Natural killer cell (primary cell): ENCODE measurements at regions not wholly inside any gene's neighbourhood (a gene's known extent, or its start where the extent isn't known, plus 50 kb on each side); places are given as distances from the start of the nearest gene placed in this dataset.
A peak's percentile ranks its signal among the peaks of the same experiment; 100 is the strongest.

ENCODE experiments used
- ATAC-seq, 3 donors: fragments of 150-1000 bp in 2 of 3; fragments of 200-7000 bp in 1 of 3; cut with Tn5 transposase; 1 replicate in 1 of 3; 2 replicates in 2 of 3; pipeline ENCODE4 v1.10.0; 2021; ENCODE audit warnings: mild to moderate bottlenecking in 2 of 3, moderate library complexity in 2 of 3
- DNase-seq, 2 donors: peaks; one replicate each; pipeline versions ENCODE4 v3.0.0 to v3.0.0-alpha.2; 2013 to 2021; ENCODE audit warnings: mixed read lengths in 1 of 2
- H3K27ac ChIP-seq: one replicate; pipeline ENCODE4 v1.5.1; 2013; ENCODE audit warnings: mild to moderate bottlenecking, low read length
- H3K27me3 ChIP-seq: one replicate; pipeline ENCODE4 v1.6.1; 2013; ENCODE audit warnings: low read length; ENCODE audit not compliant: control insufficient read depth, insufficient read depth
- H3K36me3 ChIP-seq: one replicate; pipeline ENCODE4 v1.6.1; 2013; ENCODE audit warnings: low read length; ENCODE audit not compliant: control insufficient read depth, insufficient read depth
- H3K4me1 ChIP-seq: one replicate; pipeline ENCODE4 v1.6.1; 2013; ENCODE audit warnings: low read length; ENCODE audit not compliant: control insufficient read depth, insufficient read depth
- H3K4me3 ChIP-seq: one replicate; pipeline ENCODE4 v1.5.1; 2013; ENCODE audit warnings: low read length
- H3K9me3 ChIP-seq: one replicate; pipeline ENCODE4 v1.6.1; 2013; ENCODE audit warnings: low read length; ENCODE audit not compliant: control insufficient read depth, insufficient read depth
- H3K27ac Mint-ChIP-seq, 2 donors: one replicate each; pipeline ENCODE4 v1.8.0; 2022; ENCODE audit warnings: mild to moderate bottlenecking in 2 of 2, mixed read lengths in 2 of 2, moderate library complexity in 1 of 2
- H3K27me3 Mint-ChIP-seq, 2 donors: one replicate each; pipeline ENCODE4 v1.8.0; 2022; ENCODE audit warnings: low read depth in 2 of 2, mixed read lengths in 2 of 2
- H3K36me3 Mint-ChIP-seq: one replicate; pipeline ENCODE4 v1.8.0; 2022; ENCODE audit warnings: mixed read lengths
- H3K4me1 Mint-ChIP-seq, 2 donors: one replicate each; pipeline ENCODE4 v1.8.0; 2022; ENCODE audit warnings: mixed read lengths in 2 of 2
- H3K4me3 Mint-ChIP-seq: one replicate; pipeline ENCODE4 v1.8.0; 2022; ENCODE audit warnings: mild to moderate bottlenecking, moderate library complexity, mixed read lengths
- H3K9me3 Mint-ChIP-seq, 2 donors: one replicate each; pipeline ENCODE4 v1.8.0; 2022; ENCODE audit warnings: mixed read lengths in 2 of 2
- WGBS: methylation state at CpG from one replicate; pipeline ENCODE4 v1.1.7; 2013; ENCODE audit warnings: missing lambda C conversion rate; ENCODE audit not compliant: insufficient coverage; 5-methylcytosine and 5-hydroxymethylcytosine counted together
- intact Hi-C: fragments of 100-400 bp; cut with micrococcal nuclease; formaldehyde crosslinking; loops from one replicate; pipeline ENCODE4 v1.14.2; 2022
- TF ChIP-seq, protein P1 (sequence below): fragments of 200-600 bp; IDR thresholded peaks from one replicate; pipeline ENCODE4 v1.8.0; 2022; ENCODE audit warnings: antibody characterized with exemption

DNA sequence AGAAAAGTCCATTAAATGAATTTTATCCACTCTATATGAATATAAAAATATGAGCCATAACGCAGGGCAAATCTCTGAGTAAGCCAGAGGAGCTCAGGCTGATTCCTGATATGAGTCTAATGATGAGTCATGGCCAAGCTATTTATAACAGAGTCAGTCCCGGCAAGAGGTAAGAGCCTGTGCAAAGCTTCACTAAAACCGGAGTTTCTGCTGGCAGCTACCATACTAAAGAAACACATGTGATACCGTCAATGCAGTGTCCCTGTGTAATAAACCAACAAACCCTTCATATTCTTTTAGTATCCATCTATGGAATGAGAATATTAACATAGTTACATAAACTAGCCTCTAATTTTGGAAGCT, 319.4 kb downstream of the KCNC2 start:
- Mint-ChIP-seq H3K4me3 (no peak overlapping the region), H3K9me3 (peaks cover 5 to 7% of the 10 kb centered on the region in 2 donors), H3K4me1 (no peaks in the 10 kb centered on the region), H3K27me3 (no peaks in the 10 kb centered on the region), H3K36me3 (no peaks in the 10 kb centered on the region), H3K27ac (no peak overlapping the region)
- WGBS: 46% methylated on average over 2 of the region's 4 CpGs
- TF ChIP-seq, protein P1, sequence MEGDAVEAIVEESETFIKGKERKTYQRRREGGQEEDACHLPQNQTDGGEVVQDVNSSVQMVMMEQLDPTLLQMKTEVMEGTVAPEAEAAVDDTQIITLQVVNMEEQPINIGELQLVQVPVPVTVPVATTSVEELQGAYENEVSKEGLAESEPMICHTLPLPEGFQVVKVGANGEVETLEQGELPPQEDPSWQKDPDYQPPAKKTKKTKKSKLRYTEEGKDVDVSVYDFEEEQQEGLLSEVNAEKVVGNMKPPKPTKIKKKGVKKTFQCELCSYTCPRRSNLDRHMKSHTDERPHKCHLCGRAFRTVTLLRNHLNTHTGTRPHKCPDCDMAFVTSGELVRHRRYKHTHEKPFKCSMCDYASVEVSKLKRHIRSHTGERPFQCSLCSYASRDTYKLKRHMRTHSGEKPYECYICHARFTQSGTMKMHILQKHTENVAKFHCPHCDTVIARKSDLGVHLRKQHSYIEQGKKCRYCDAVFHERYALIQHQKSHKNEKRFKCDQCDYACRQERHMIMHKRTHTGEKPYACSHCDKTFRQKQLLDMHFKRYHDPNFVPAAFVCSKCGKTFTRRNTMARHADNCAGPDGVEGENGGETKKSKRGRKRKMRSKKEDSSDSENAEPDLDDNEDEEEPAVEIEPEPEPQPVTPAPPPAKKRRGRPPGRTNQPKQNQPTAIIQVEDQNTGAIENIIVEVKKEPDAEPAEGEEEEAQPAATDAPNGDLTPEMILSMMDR: no peak
- ATAC-seq (no peak), DNase-seq (no peak)
- no peaks in the 10 kb centered on the region for H3K36me3 ChIP-seq
- intact Hi-C loops: no loop called here
- no peak overlapping the region for H3K4me3 ChIP-seq
- H3K27ac ChIP-seq: no peak overlapping the region
- peaks cover 5% of the 10 kb centered on the region for H3K9me3 ChIP-seq
- no peaks in the 10 kb centered on the region for H3K27me3 ChIP-seq
- no peaks in the 10 kb centered on the region for H3K4me1 ChIP-seq

DNA sequence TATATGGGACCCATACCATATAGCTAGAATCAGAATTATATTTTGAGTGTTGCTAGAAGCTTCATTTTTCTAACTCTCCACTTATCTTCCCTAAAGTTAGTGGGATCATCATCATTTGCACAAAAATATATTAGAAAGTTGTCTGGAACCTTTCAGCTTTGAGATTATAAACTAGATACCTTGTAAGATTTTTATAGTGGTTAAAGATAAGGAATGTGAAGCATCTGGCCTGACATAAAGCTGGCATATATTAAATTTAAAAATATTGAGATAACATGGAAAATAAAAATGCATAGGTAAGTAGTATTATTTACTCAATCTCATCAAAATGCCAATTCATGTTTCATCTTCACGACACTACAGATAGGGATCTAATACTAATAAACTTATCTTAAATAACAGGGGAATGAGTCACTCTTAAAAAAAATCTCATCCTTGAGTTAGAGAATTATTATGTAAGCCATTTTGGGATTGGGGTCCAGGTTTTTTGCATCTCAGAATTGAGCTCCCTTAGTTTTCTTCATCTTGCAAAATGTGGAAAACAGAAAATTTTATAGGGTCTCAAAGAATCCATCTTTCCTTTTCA, 318.5 kb downstream of the KCNC2 start:
- H3K4me3 Mint-ChIP-seq: no peak overlapping the region
- no peaks in the 10 kb centered on the region for H3K36me3 Mint-ChIP-seq
- no peak overlapping the region for H3K27ac Mint-ChIP-seq
- Histone ChIP-seq H3K27me3 (no peaks in the 10 kb centered on the region), H3K27ac (no peak overlapping the region), H3K9me3 (peaks cover 5% of the 10 kb centered on the region), H3K4me3 (no peak overlapping the region), H3K36me3 (no peaks in the 10 kb centered on the region), H3K4me1 (no peaks in the 10 kb centered on the region)
- no peak for ATAC-seq
- no peak for DNase-seq
- no peaks in the 10 kb centered on the region for H3K27me3 Mint-ChIP-seq
- TF ChIP-seq, protein P1: no peak
- peaks cover 5 to 7% of the 10 kb centered on the region in 2 donors for H3K9me3 Mint-ChIP-seq
- no CpG with 5 or more reads among the region's 1 CpG for WGBS
- H3K4me1 Mint-ChIP-seq: no peaks in the 10 kb centered on the region
- intact Hi-C loops: no loop called here

DNA sequence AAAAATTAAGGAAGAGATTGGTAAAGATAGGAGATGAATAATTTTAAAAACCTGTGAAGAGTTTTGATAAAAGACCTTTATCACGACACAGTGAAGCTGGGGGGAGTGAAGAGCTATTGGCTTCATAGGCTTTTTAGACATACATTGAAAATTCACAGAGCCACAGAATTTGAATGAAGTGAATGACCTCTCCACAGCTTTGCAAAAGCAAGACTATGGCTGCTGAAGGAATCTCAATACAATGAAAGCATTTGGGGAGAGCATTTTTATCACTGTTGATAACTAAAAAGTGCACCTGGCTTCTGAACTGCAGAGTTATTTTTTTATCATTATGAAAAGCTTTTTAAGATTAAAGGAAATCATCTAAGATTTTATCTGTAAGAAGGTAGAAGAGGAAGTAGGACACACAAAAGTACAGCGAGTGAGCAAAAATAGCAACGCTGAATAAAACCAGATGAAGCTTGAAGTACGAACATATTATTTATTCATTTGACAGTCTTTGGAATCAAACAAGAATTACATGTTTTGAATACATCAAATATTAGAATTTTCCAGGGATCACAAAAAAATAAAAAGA, 317.5 kb downstream of the KCNC2 start:
- no peaks in the 10 kb centered on the region for H3K4me1 ChIP-seq
- ATAC-seq: no peak
- Mint-ChIP-seq H3K27ac (no peak overlapping the region), H3K4me1 (no peaks in the 10 kb centered on the region), H3K27me3 (no peaks in the 10 kb centered on the region), H3K4me3 (no peak overlapping the region), H3K9me3 (peaks cover 5 to 6% of the 10 kb centered on the region in 2 donors), H3K36me3 (no peaks in the 10 kb centered on the region)
- peak in 1 of 2 donors; percentile 13 for DNase-seq
- H3K27ac ChIP-seq: no peak overlapping the region
- no peaks in the 10 kb centered on the region for H3K36me3 ChIP-seq
- peaks cover 5% of the 10 kb centered on the region for H3K9me3 ChIP-seq
- no peak overlapping the region for H3K4me3 ChIP-seq
- intact Hi-C loops: no loop called here
- TF ChIP-seq, protein P1: no peak
- H3K27me3 ChIP-seq: no peaks in the 10 kb centered on the region
- 51% methylated on average over 4 of the region's 4 CpGs for WGBS

DNA sequence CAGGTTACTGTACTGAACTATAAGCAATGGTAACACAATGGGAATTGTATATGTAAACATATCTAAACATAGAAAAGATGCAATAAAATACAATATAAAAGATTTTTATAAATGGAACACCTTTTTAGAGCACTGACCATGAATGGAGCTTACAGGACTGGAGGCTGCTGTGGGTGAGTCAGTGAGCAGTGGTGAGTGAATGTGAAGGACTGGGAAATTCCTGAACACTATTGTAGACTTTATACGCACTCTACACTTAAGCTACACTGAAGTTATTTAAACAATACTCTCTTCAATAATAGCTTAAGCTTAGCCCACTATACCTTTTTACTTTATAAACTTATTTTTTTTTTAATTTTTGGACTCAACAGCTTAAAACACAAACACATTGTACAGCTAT, 313.5 kb downstream of the KCNC2 start:
- DNase-seq (no peak), ATAC-seq (no peak)
- Mint-ChIP-seq H3K27me3 (no peaks in the 10 kb centered on the region), H3K4me3 (no peak overlapping the region), H3K36me3 (no peaks in the 10 kb centered on the region), H3K27ac (no peak overlapping the region), H3K9me3 (peaks cover 2 to 5% of the 10 kb centered on the region in 2 donors), H3K4me1 (no peaks in the 10 kb centered on the region)
- H3K36me3 ChIP-seq: no peaks in the 10 kb centered on the region
- intact Hi-C loops: no loop called here
- WGBS: no CpG with 5 or more reads among the region's 1 CpG
- H3K4me1 ChIP-seq: no peaks in the 10 kb centered on the region
- H3K4me3 ChIP-seq: no peak overlapping the region
- no peaks in the 10 kb centered on the region for H3K9me3 ChIP-seq
- H3K27me3 ChIP-seq: no peaks in the 10 kb centered on the region
- H3K27ac ChIP-seq: no peak overlapping the region
- TF ChIP-seq, protein P1: no peak
